ENCODE measurements at regions not wholly inside any gene's neighbourhood (a gene's known extent, or its start where the extent isn't known, plus 50 kb on each side); places are given as distances from the start of the nearest gene placed in this dataset.

- DNase-seq (ENCODE audit: insufficient read length, low spot score) (no peak), FAIRE-seq (no peak)
- TF ChIP-seq POLR2A (IDR thresholded peaks at IDR 0.05; ENCODE audit: low read depth, low read length): no peak
These were observed 130.0 kb upstream of the MAOA start for GRCh38 chrX:43525901-43526610.

- TF ChIP-seq POLR2A (IDR thresholded peaks at IDR 0.05; ENCODE audit: low read depth, low read length): no peak
- no peak for FAIRE-seq
- DNase-seq (ENCODE audit: insufficient read length, low spot score): no peak
These were observed 129.2 kb upstream of the MAOA start for GRCh38 chrX:43526878-43527277.

- DNase-seq (ENCODE audit: insufficient read length, low spot score): no peak
- no peak for TF ChIP-seq POLR2A (IDR thresholded peaks at IDR 0.05; ENCODE audit: low read depth, low read length)
- no peak for FAIRE-seq
These were observed 128.3 kb upstream of the MAOA start for GRCh38 chrX:43527801-43528200.

- FAIRE-seq (no peak), DNase-seq (ENCODE audit: insufficient read length, low spot score) (no peak)
- TF ChIP-seq POLR2A (IDR thresholded peaks at IDR 0.05; ENCODE audit: low read depth, low read length): no peak
These were observed 125.3 kb upstream of the MAOA start for GRCh38 chrX:43530837-43531236.

GRCh38 chrX:43540318-43540717 is 115.8 kb upstream of the MAOA start:
- DNase-seq (ENCODE audit: insufficient read length, low spot score) (no peak), FAIRE-seq (no peak)
- TF ChIP-seq POLR2A (IDR thresholded peaks at IDR 0.05; ENCODE audit: low read depth, low read length): no peak

GRCh38 chrX:43551590-43551989 is 104.5 kb upstream of the MAOA start:
- FAIRE-seq (no peak), DNase-seq (ENCODE audit: insufficient read length, low spot score) (no peak)
- TF ChIP-seq POLR2A (IDR thresholded peaks at IDR 0.05; ENCODE audit: low read depth, low read length): no peak

- no peak for DNase-seq (ENCODE audit: insufficient read length, low spot score)
- FAIRE-seq: no peak
- no peak for TF ChIP-seq POLR2A (IDR thresholded peaks at IDR 0.05; ENCODE audit: low read depth, low read length)
These were observed 103.9 kb upstream of the MAOA start for GRCh38 chrX:43552156-43552555.

- no peak for TF ChIP-seq POLR2A (IDR thresholded peaks at IDR 0.05; ENCODE audit: low read depth, low read length)
- no peak for DNase-seq (ENCODE audit: insufficient read length, low spot score)
- FAIRE-seq: no peak
These were observed 103.4 kb upstream of the MAOA start for GRCh38 chrX:43552703-43553102.

GRCh38 chrX:43553257-43553656 is 102.8 kb upstream of the MAOA start:
- DNase-seq (ENCODE audit: insufficient read length, low spot score) (no peak), FAIRE-seq (no peak)
- no peak for TF ChIP-seq POLR2A (IDR thresholded peaks at IDR 0.05; ENCODE audit: low read depth, low read length)

- no peak for DNase-seq (ENCODE audit: insufficient read length, low spot score)
- no peak for TF ChIP-seq POLR2A (IDR thresholded peaks at IDR 0.05; ENCODE audit: low read depth, low read length)
- no peak for FAIRE-seq
These were observed 99.9 kb upstream of the MAOA start for GRCh38 chrX:43556207-43556606.

- no peak for FAIRE-seq
These were observed 98.3 kb upstream of the MAOA start for GRCh38 chrX:43557792-43558191.

GRCh38 chrX:43559644-43560043 is 96.5 kb upstream of the MAOA start:
- no peak for DNase-seq (ENCODE audit: insufficient read length, low spot score)
- FAIRE-seq: no peak
- TF ChIP-seq POLR2A (IDR thresholded peaks at IDR 0.05; ENCODE audit: low read depth, low read length): no peak

More at GRCh38 chrX:43557792-43558191, 98.3 kb upstream of the MAOA start:
- no peak for DNase-seq (ENCODE audit: insufficient read length, low spot score)
- no peak for TF ChIP-seq POLR2A (IDR thresholded peaks at IDR 0.05; ENCODE audit: low read depth, low read length)

- FAIRE-seq (no peak), DNase-seq (ENCODE audit: insufficient read length, low spot score) (no peak)
- TF ChIP-seq POLR2A (IDR thresholded peaks at IDR 0.05; ENCODE audit: low read depth, low read length): no peak
These were observed 95.7 kb upstream of the MAOA start for GRCh38 chrX:43560247-43560946.

GRCh38 chrX:43562372-43562771 is 93.7 kb upstream of the MAOA start:
- no peak for TF ChIP-seq POLR2A (IDR thresholded peaks at IDR 0.05; ENCODE audit: low read depth, low read length)
- DNase-seq (ENCODE audit: insufficient read length, low spot score) (no peak), FAIRE-seq (no peak)

- DNase-seq (ENCODE audit: insufficient read length, low spot score) (no peak), FAIRE-seq (no peak)
- TF ChIP-seq POLR2A (IDR thresholded peaks at IDR 0.05; ENCODE audit: low read depth, low read length): no peak
These were observed 91.1 kb upstream of the MAOA start for GRCh38 chrX:43564953-43565352.

Measured in H54 (cell line).